Right lobe of liver (tissue), 6 donors: ENCODE measurements at regions not wholly inside any gene's neighbourhood (a gene's known extent, or its start where the extent isn't known, plus 50 kb on each side); places are given as distances from the start of the nearest gene placed in this dataset.

Source experiments
- ATAC-seq, 4 donors: fragments of 200-7000 bp; cut with Tn5 transposase; one replicate each; pipeline ENCODE4 v1.9.1; 2020; ENCODE audit warnings: mild to moderate bottlenecking in 4 of 4, moderate library complexity in 4 of 4
- DNase-seq, 3 donors: peaks; one replicate each; pipeline ENCODE4 v3.0.0-alpha.2; 2020
- H3K27ac ChIP-seq, 3 donors: fragments of 200-600 bp; one replicate each; pipeline ENCODE4 v1.8.0; 2022
- H3K27me3 ChIP-seq, 2 donors: fragments of 200-600 bp; one replicate each; pipeline ENCODE4 v1.8.0; 2022
- H3K36me3 ChIP-seq, 4 donors: fragments of 200-600 bp; sonication (generic) in 1 of 4; one replicate each; pipeline versions ENCODE4 v1.5.1 to v1.8.0; 2017 to 2022; ENCODE audit warnings: control low read depth in 1 of 4
- H3K4me1 ChIP-seq, 4 donors: fragments of 200-600 bp; sonication (generic) in 1 of 4; one replicate each; pipeline versions ENCODE4 v1.5.1 to v1.8.0; 2017 to 2022; ENCODE audit warnings: control low read depth in 1 of 4
- H3K4me3 ChIP-seq, 3 donors: fragments of 200-600 bp; one replicate each; pipeline ENCODE4 v1.8.0; 2022
- H3K9me3 ChIP-seq, 4 donors: fragments of 200-600 bp; sonication (generic) in 1 of 4; one replicate each; pipeline versions ENCODE4 v1.5.1 to v1.8.0; 2017 to 2022; ENCODE audit warnings: control low read depth in 1 of 4
- POLR2A ChIP-seq: fragments of 450-650 bp; IDR thresholded peaks from one replicate; pipeline ENCODE4 v1.6.1; 2017; ENCODE audit warnings: antibody characterized with exemption, mild to moderate bottlenecking
- WGBS: methylation state at CpG from one replicate; pipeline ENCODE4 v1.1.6; 2018; ENCODE audit warnings: low coverage, low lambda C conversion rate; ENCODE audit not compliant: insufficient coverage; ENCODE audit errors: missing lambda C conversion rate; 5-methylcytosine and 5-hydroxymethylcytosine counted together
- intact Hi-C, 2 donors: fragments of 100-400 bp; cut with DNase I; formaldehyde crosslinking; loops; one replicate each; pipeline versions ENCODE4 v1.11.2 to v1.14.1; 2022
- TF ChIP-seq, protein P1 (sequence below), 4 donors: fragments of 200-600 bp in 3 of 4; fragments of 450-650 bp in 1 of 4; IDR thresholded peaks; one replicate each; pipeline versions ENCODE4 v1.5.1 to v1.8.0; 2016 to 2022; ENCODE audit warnings: antibody characterized with exemption in 4 of 4, mild to moderate bottlenecking in 2 of 4
- donor health status: DM: no; HTN: yes; CAD: no.
- donor health status: DM: no; HTN: no; CAD: no.
- donor health status: DM: no; HTN: no; CAD: no.
- donor health status: DM: no; HTN: yes; CAD: no.
- donor health status: DM: no; HTN: yes; CAD: no.

DNA sequence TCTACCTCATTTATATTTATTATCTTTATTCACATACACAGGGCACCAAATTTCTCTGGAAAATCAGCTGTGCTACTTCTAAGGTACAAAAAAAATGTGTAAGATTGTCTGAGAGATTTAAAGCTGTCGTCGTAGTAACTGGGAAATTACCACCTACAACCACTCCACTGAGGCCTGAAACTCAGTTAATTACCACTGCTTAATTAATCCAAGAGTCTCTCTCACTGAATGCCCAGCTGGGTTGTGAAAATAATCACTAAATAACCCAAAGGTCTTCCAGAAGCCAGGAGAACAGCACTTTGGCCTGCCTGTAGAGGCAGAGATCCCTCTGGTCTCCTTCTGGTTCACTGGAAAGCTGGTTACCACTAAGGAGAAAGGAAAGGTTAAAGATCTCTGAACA, 207.2 kb upstream of the TMPO start:
- DNase-seq = no peak
- Histone ChIP-seq H3K4me3 (no peak overlapping the region), H3K36me3 (no peaks in the 10 kb centered on the region), H3K27me3 (no peaks in the 10 kb centered on the region), H3K9me3 (no peaks in the 10 kb centered on the region), H3K4me1 (no peaks in the 10 kb centered on the region), H3K27ac (no peak overlapping the region)
- ATAC-seq = no peak
- TF ChIP-seq, protein P1, sequence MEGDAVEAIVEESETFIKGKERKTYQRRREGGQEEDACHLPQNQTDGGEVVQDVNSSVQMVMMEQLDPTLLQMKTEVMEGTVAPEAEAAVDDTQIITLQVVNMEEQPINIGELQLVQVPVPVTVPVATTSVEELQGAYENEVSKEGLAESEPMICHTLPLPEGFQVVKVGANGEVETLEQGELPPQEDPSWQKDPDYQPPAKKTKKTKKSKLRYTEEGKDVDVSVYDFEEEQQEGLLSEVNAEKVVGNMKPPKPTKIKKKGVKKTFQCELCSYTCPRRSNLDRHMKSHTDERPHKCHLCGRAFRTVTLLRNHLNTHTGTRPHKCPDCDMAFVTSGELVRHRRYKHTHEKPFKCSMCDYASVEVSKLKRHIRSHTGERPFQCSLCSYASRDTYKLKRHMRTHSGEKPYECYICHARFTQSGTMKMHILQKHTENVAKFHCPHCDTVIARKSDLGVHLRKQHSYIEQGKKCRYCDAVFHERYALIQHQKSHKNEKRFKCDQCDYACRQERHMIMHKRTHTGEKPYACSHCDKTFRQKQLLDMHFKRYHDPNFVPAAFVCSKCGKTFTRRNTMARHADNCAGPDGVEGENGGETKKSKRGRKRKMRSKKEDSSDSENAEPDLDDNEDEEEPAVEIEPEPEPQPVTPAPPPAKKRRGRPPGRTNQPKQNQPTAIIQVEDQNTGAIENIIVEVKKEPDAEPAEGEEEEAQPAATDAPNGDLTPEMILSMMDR (IDR thresholded peaks at IDR 0.05) = no peak
- no peak for TF ChIP-seq POLR2A
- WGBS = 67% methylated on average over 2 of the region's 2 CpGs
- intact Hi-C loops = no loop called here

DNA sequence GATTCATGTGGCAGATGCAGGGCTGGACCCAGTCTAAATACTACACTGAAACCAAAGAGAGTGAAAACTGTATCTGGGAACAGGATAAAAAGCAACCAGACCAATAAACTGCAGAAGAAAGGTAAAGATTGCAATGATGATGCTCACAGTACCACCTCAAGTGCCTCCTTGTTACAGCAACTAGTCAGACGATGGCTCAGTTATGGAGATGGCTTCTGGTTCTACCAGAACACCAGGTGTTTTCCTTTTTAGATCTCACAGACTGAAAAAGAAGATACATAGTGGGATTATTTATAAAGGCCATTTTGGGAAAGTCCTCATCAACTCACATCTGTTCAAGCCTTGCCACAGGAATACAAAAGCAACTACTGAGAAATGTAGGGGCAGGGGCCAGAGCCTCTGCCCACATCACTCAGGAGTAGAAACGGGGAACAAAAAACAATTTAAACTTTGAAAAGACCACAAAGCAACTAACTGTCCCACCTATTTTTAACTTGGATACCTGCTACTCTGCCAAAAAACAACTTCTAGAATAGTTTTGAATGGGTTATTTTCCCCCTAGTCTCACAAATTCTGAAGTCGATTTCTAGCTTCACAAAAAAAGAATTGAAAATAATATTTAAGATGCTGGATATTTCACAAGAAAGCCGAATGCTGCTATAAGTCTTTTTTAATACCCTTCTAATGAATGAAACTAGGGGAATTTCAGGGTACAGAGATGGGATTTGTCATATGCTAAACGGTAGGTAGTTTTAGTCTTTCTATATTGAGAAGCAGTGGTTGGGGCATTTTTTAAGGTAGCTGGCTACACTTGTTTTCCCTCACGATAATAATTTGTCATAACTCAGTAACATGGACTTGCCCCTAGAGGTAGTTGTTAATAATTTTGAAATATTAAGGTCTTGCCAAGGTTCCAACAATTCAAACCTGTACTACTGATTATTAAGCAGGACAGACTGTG, 197.2 kb upstream of the TMPO start:
- H3K4me1 ChIP-seq = no peaks in the 10 kb centered on the region
- TF ChIP-seq, protein P1 (IDR thresholded peaks at IDR 0.05) = no peak
- TF ChIP-seq POLR2A = no peak
- no peak overlapping the region for H3K4me3 ChIP-seq
- no peak for DNase-seq
- H3K27ac ChIP-seq = no peak overlapping the region
- no peaks in the 10 kb centered on the region for H3K27me3 ChIP-seq
- no peak for ATAC-seq
- WGBS = 40% methylated on average over 6 of the region's 6 CpGs
- no peaks in the 10 kb centered on the region for H3K9me3 ChIP-seq
- H3K36me3 ChIP-seq = no peaks in the 10 kb centered on the region
- intact Hi-C loops = no loop called here

DNA sequence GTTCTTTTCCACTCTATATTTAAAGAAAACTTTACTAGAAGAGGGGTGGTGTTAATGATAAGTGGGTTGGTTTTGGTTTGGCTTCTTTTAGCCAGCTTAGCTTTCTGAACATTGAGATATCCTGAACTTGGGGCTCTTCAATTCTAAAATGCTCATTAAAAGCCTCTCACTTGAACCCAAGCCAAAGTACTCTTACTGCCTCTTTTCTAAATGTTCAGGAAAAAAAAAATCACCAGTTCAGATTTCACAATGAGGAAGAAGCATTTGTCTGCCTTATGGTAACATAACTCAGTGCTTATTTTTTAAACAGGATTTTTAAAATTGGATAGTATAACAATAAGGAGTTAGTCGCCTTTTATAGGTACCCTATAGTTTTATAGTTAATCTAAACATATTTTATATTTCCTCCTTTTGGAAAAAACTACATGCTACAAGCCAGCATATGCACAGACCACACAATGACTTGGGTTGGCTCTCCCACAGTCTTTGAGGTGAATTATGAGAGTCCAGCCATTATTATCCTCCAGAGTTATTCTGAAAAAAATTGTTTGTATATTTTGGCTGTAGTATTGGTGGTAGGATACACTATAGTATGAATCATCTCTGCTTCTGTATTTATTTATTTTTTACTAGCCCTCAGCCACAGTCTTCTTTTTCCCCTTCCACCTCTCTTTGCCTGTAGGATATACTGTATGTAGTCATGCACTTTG, 195.5 kb upstream of the TMPO start:
- H3K36me3 ChIP-seq = no peaks in the 10 kb centered on the region
- H3K9me3 ChIP-seq = no peaks in the 10 kb centered on the region
- H3K4me3 ChIP-seq = no peak overlapping the region
- ATAC-seq = no peak
- H3K4me1 ChIP-seq = no peaks in the 10 kb centered on the region
- TF ChIP-seq, protein P1 (IDR thresholded peaks at IDR 0.05) = no peak
- no peak for TF ChIP-seq POLR2A
- 5% methylated on average over 1 of the region's 1 CpG for WGBS
- no peak overlapping the region for H3K27ac ChIP-seq
- intact Hi-C loops = no loop called here
- no peaks in the 10 kb centered on the region for H3K27me3 ChIP-seq
- DNase-seq = no peak

DNA sequence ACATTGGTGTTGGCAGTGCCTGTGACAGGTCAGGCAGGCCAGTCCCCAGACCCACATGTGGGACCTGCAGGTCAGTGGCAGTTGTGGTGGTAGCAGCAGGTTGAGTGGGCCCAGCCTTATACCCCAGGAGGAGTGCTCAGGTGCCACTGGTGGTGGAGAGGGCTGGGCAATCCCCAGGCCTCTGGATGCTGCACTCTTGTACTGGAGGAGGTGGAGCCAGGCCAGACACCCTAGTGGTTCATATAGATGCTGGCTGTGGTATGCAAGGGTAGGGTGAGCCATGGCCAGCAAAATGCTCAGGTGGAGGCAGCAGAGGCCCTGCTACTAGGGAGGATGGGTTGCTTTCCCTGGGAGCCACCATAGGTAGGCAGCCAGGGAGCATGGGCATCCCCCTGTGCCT, 190.4 kb upstream of the TMPO start:
- H3K36me3 ChIP-seq = no peaks in the 10 kb centered on the region
- no peak overlapping the region for H3K4me3 ChIP-seq
- ATAC-seq = peak in 1 of 4 donors; percentile 33
- no peaks in the 10 kb centered on the region for H3K9me3 ChIP-seq
- no peak overlapping the region for H3K27ac ChIP-seq
- H3K27me3 ChIP-seq = no peaks in the 10 kb centered on the region
- intact Hi-C loops = no loop called here
- TF ChIP-seq, protein P1 (IDR thresholded peaks at IDR 0.05) = no peak
- no peak for TF ChIP-seq POLR2A
- no peaks in the 10 kb centered on the region for H3K4me1 ChIP-seq
- no peak for DNase-seq
